GM19238 (cell line): ENCODE measurements at regions not wholly inside any gene's neighbourhood (a gene's known extent, or its start where the extent isn't known, plus 50 kb on each side); places are given as distances from the start of the nearest gene placed in this dataset.

Source experiments
- DNase-seq: peaks from one replicate; pipeline ENCODE4 v3.0.0; 2011; ENCODE audit warnings: low spot score; ENCODE audit not compliant: insufficient read length

- no peak for DNase-seq
These were observed 215.1 kb upstream of the FAR2 start for GRCh38 chr12:28933864-28934527.

GRCh38 chr12:28936221-28936620 is 212.9 kb upstream of the FAR2 start:
- DNase-seq: no peak

- no peak for DNase-seq
These were observed 212.4 kb upstream of the FAR2 start for GRCh38 chr12:28936711-28937110.

GRCh38 chr12:28937196-28937595 is 211.9 kb upstream of the FAR2 start:
- no peak for DNase-seq

GRCh38 chr12:28938056-28938455 is 211.0 kb upstream of the FAR2 start:
- DNase-seq: no peak

GRCh38 chr12:28938581-28939235 is 210.4 kb upstream of the FAR2 start:
- DNase-seq: no peak

GRCh38 chr12:28939427-28939826 is 209.7 kb upstream of the FAR2 start:
- no peak for DNase-seq

- no peak for DNase-seq
These were observed 207.8 kb upstream of the FAR2 start for GRCh38 chr12:28941248-28941647.

GRCh38 chr12:28946361-28946760 is 202.7 kb upstream of the FAR2 start:
- no peak for DNase-seq

GRCh38 chr12:28948685-28949084 is 200.4 kb upstream of the FAR2 start:
- no peak for DNase-seq

- no peak for DNase-seq
These were observed 199.9 kb upstream of the FAR2 start for GRCh38 chr12:28949184-28949583.

GRCh38 chr12:28950049-28950448 is 199.0 kb upstream of the FAR2 start:
- no peak for DNase-seq

- no peak for DNase-seq
These were observed 197.1 kb upstream of the FAR2 start for GRCh38 chr12:28951935-28952334.

- no peak for DNase-seq
These were observed 194.7 kb upstream of the FAR2 start for GRCh38 chr12:28954333-28954732.

- no peak for DNase-seq
These were observed 193.6 kb upstream of the FAR2 start for GRCh38 chr12:28955491-28955890.

GRCh38 chr12:28955931-28956330 is 193.1 kb upstream of the FAR2 start:
- DNase-seq: no peak

- no peak for DNase-seq
These were observed 190.4 kb upstream of the FAR2 start for GRCh38 chr12:28958553-28959195.

GRCh38 chr12:28961948-28962384 is 187.1 kb upstream of the FAR2 start:
- DNase-seq: no peak

- DNase-seq: no peak
These were observed 185.5 kb upstream of the FAR2 start for GRCh38 chr12:28963554-28963953.

GRCh38 chr12:28966046-28966780 is 182.9 kb upstream of the FAR2 start:
- DNase-seq: no peak

- no peak for DNase-seq
These were observed 181.7 kb upstream of the FAR2 start for GRCh38 chr12:28967426-28967825.

- DNase-seq: no peak
These were observed 175.6 kb upstream of the FAR2 start for GRCh38 chr12:28973491-28973890.
